Breast epithelium (tissue), 4 donors: ENCODE measurements at regions not wholly inside any gene's neighbourhood (a gene's known extent, or its start where the extent isn't known, plus 50 kb on each side); places are given as distances from the start of the nearest gene placed in this dataset.

Experiments used
- DNase-seq, 2 donors: peaks; one replicate each; pipeline ENCODE4 v3.0.0-alpha.2; 2019; ENCODE audit warnings: low spot score in 2 of 2
- H3K27ac ChIP-seq, 2 donors: fragments of 200-600 bp; sonication (generic) in 1 of 2; one replicate each; pipeline ENCODE4 v1.5.1; 2016 to 2019; ENCODE audit warnings: mild to moderate bottlenecking in 1 of 2
- H3K27me3 ChIP-seq, 2 donors: fragments of 200-600 bp; sonication (generic) in 1 of 2; one replicate each; pipeline versions ENCODE4 v1.5.1 to v1.6.0; 2017 to 2019; ENCODE audit warnings: control low read depth in 1 of 2, mild to moderate bottlenecking in 1 of 2
- H3K36me3 ChIP-seq: fragments of 200-600 bp; one replicate; pipeline ENCODE4 v1.5.1; 2019
- H3K4me1 ChIP-seq, 2 donors: fragments of 200-600 bp; sonication (generic); one replicate each; pipeline ENCODE4 v1.5.1; 2016 to 2019; ENCODE audit warnings: control low read depth in 1 of 2
- H3K4me3 ChIP-seq, 3 donors: fragments of 200-600 bp; sonication (generic); 1 replicate in 2 of 3; 2 replicates in 1 of 3; pipeline ENCODE4 v1.5.1; 2016 to 2019; ENCODE audit warnings: mild to moderate bottlenecking in 3 of 3, moderate library complexity in 2 of 3
- H3K9me3 ChIP-seq, 2 donors: fragments of 200-600 bp; sonication (generic) in 1 of 2; one replicate each; pipeline ENCODE4 v1.5.1; 2016 to 2019; ENCODE audit warnings: control low read depth in 1 of 2
- POLR2A ChIP-seq: fragments of 450-650 bp; IDR thresholded peaks from one replicate; pipeline ENCODE4 v1.6.1; 2016; ENCODE audit warnings: antibody characterized with exemption, mild to moderate bottlenecking, moderate library complexity
- POLR2AphosphoS5 ChIP-seq, 3 donors: sonication (generic); formaldehyde crosslinking; IDR thresholded peaks; one replicate each; pipeline ENCODE4 v1.6.1; 2017; ENCODE audit warnings: antibody characterized with exemption in 3 of 3
- intact Hi-C: fragments of 100-400 bp; cut with DNase I; formaldehyde crosslinking; loops from one replicate; pipeline ENCODE4 v1.15.1; 2023; ENCODE audit warnings: low total_unique reads
- TF ChIP-seq, protein P1 (sequence below), 3 donors: fragments of 450-650 bp; IDR thresholded peaks; one replicate each; pipeline ENCODE4 v1.5.1; 2016 to 2017; ENCODE audit warnings: antibody characterized with exemption in 3 of 3, mild to moderate bottlenecking in 3 of 3, moderate library complexity in 3 of 3

DNA sequence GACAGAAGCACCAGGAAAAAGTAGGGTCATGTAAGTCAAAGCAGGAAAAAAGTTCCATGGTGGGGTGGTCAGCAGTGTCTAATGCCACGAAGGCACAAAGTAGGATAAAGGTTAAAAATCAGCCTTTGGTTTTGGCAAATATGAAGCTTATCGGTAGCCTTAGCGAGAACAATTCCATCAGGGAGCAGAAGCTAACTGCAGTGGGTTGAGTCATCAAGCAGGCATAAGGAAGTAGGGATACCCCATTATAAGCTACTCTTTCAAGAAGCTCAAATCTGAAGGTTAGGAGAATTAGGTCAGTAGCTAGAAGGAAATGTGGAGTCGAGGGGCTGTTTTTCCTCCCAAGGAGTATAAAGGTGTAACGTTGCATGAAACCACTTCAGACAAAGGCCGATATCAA lies 57.5 kb upstream of the USPL1 start:
- no peaks in the 10 kb centered on the region for H3K4me1 ChIP-seq
- no peak for DNase-seq
- no peak overlapping the region for H3K4me3 ChIP-seq
- H3K9me3 ChIP-seq = no peaks in the 10 kb centered on the region
- no peaks in the 10 kb centered on the region for H3K36me3 ChIP-seq
- no peak for TF ChIP-seq POLR2AphosphoS5 (IDR thresholded peaks at IDR 0.05)
- TF ChIP-seq POLR2A = no peak
- H3K27ac ChIP-seq = no peak overlapping the region
- intact Hi-C loops = no loop called here
- H3K27me3 ChIP-seq = no peaks in the 10 kb centered on the region

DNA sequence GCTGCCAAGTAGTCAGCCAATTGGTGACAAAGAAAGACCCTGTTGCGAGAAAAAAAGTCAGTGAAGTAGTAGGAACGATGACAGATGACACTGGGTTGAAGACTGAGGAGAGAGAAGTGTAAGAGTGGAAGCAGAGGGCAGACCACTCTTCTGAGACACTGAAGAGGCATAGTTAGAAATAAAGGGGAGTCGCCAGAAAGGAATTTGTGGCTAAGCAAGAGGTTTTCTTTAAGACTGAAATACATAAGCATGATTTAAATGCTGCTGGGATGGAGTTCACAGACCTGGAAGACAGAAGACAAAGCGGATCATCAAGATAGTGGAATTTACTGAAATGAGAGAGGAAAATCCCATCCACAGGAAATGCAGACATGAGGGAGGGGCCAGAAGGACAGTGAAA lies 56.2 kb upstream of the USPL1 start:
- no peaks in the 10 kb centered on the region for H3K4me1 ChIP-seq
- H3K36me3 ChIP-seq = no peaks in the 10 kb centered on the region
- no peaks in the 10 kb centered on the region for H3K27me3 ChIP-seq
- no peak for TF ChIP-seq POLR2A
- TF ChIP-seq POLR2AphosphoS5 (IDR thresholded peaks at IDR 0.05) = no peak
- TF ChIP-seq, protein P1, sequence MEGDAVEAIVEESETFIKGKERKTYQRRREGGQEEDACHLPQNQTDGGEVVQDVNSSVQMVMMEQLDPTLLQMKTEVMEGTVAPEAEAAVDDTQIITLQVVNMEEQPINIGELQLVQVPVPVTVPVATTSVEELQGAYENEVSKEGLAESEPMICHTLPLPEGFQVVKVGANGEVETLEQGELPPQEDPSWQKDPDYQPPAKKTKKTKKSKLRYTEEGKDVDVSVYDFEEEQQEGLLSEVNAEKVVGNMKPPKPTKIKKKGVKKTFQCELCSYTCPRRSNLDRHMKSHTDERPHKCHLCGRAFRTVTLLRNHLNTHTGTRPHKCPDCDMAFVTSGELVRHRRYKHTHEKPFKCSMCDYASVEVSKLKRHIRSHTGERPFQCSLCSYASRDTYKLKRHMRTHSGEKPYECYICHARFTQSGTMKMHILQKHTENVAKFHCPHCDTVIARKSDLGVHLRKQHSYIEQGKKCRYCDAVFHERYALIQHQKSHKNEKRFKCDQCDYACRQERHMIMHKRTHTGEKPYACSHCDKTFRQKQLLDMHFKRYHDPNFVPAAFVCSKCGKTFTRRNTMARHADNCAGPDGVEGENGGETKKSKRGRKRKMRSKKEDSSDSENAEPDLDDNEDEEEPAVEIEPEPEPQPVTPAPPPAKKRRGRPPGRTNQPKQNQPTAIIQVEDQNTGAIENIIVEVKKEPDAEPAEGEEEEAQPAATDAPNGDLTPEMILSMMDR (IDR thresholded peaks at IDR 0.05) = no peak
- H3K27ac ChIP-seq = no peak overlapping the region
- DNase-seq = no peak
- H3K4me3 ChIP-seq = no peak overlapping the region
- H3K9me3 ChIP-seq = no peaks in the 10 kb centered on the region
- intact Hi-C loops = no loop called here

DNA sequence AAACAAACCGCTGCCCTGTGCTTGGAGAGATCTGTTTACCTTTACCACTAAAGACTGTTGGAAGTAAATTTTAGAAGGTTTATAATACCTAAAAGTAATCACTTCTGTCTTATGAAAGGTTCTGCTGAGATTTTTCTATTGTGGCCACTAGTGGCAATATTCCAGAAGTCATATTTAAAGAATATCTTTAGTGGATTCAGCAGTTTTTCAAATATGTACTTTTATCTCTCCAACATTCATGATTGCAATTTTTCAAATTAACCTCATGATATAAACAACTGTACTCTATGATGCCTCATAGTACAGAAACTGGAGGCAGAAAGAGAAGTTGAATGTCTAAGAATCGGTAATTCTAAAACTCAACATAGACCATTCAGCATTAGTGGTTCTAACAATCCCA lies 53.2 kb upstream of the USPL1 start:
- H3K27ac ChIP-seq = no peak overlapping the region

DNA sequence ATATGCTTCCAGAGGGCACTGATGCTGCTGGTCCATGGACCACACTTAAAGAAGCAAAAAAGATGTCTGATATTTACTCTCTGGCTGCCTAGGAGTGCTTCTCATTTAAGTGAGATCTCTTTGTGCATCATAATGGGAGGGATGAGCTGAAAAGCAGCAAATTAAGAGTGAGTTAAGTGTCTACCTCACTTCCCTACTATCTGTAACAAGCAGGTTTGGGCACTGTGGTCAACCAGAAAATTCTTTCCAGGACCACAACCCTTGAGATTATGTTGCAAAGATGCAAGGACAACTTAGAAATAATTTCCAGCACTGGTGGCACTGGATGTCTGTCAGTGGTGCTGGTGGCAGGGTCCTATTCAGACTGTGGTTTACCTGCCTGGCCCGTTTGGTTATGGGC lies 52.1 kb upstream of the USPL1 start:
- H3K4me1 ChIP-seq = no peaks in the 10 kb centered on the region
- H3K27ac ChIP-seq = no peak overlapping the region
- intact Hi-C loops = no loop called here
- no peak overlapping the region for H3K4me3 ChIP-seq
- TF ChIP-seq, protein P1 (IDR thresholded peaks at IDR 0.05) = no peak
- TF ChIP-seq POLR2A (no peak), POLR2AphosphoS5 (IDR thresholded peaks at IDR 0.05) (no peak)
- H3K36me3 ChIP-seq = no peaks in the 10 kb centered on the region
- no peaks in the 10 kb centered on the region for H3K27me3 ChIP-seq
- DNase-seq = no peak
- no peaks in the 10 kb centered on the region for H3K9me3 ChIP-seq

More for the DNA sequence above, 53.2 kb upstream of the USPL1 start:
- TF ChIP-seq POLR2AphosphoS5 (IDR thresholded peaks at IDR 0.05) = no peak
- Histone ChIP-seq H3K36me3 (no peaks in the 10 kb centered on the region), H3K4me3 (no peak overlapping the region), H3K4me1 (no peaks in the 10 kb centered on the region), H3K27me3 (no peaks in the 10 kb centered on the region), H3K9me3 (no peaks in the 10 kb centered on the region)
- DNase-seq = no peak
- intact Hi-C loops = no loop called here

DNA sequence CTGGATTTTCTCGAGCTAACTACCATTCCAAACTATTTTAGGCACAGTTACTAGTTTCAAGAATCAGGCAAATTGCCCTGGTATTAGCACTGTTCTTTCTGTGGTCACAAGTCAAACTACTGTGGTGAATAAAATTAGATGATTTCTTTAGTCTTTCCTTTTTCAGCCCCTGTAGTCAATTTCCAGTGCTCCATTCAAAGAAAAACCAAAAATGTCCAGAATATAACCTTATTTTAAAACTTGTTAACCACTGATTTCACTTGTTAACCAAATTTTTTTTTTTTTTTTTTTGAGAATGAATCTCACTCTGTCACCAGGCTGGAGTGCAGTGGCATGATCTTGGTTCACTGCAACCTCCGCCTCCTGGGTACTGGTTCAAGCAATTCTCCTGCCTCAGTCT lies 50.6 kb upstream of the USPL1 start:
- H3K27me3 ChIP-seq = no peaks in the 10 kb centered on the region
- DNase-seq = no peak
- TF ChIP-seq POLR2A = no peak
- TF ChIP-seq POLR2AphosphoS5 (IDR thresholded peaks at IDR 0.05) = no peak
- TF ChIP-seq, protein P1 (IDR thresholded peaks at IDR 0.05) = no peak
- no peaks in the 10 kb centered on the region for H3K4me1 ChIP-seq
- no peak overlapping the region for H3K4me3 ChIP-seq
- H3K27ac ChIP-seq = no peak overlapping the region
- H3K9me3 ChIP-seq = no peaks in the 10 kb centered on the region
- H3K36me3 ChIP-seq = no peaks in the 10 kb centered on the region
- intact Hi-C loops = no loop called here
